OCI-LY3 (cell line): ENCODE measurements at regions not wholly inside any gene's neighbourhood (a gene's known extent, or its start where the extent isn't known, plus 50 kb on each side); places are given as distances from the start of the nearest gene placed in this dataset.

Experiments used
- EZH2phosphoT487 ChIP-seq: fragments of 200-600 bp; shearing (Covaris generic); IDR thresholded peaks from 2 replicates; pipeline ENCODE4 v1.6.1; 2018; ENCODE audit warnings: antibody characterized with exemption, mixed run types, low read depth
- TF ChIP-seq, protein P1 (sequence below): fragments of 200-600, 300-600 bp; sonication (generic); IDR thresholded peaks from 2 replicates; pipeline ENCODE4 v1.5.1; 2014; ENCODE audit warnings: antibody characterized with exemption, low read length, low read depth

DNA sequence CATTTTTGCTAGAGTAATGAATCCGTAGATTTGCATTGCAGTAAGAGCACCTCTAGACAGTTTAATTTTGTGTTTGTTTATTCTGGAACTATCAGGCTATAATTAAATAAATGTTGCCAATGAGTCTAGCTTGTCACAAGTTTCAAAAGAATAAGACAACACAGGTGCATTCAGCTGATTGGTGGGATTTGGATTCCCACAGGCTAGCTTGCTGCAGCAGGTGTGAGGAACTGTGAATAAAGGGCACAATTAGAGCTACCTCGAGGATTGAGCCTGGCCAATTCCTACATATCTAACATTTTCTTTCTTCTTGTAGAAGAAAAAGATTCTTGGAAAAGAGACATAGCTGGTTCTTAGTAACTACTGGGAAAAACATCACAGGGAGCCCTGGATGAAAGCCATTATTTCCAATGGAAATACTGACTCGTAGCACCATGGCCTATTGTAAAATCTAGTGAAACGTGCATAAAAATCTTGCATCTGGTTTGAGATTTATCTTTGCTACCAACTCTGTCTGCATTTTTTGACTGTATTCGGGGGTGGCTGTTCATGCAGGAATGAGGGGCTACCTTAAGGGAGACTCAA lies 360.9 kb downstream of the FGF9 start:
- TF ChIP-seq, protein P1, sequence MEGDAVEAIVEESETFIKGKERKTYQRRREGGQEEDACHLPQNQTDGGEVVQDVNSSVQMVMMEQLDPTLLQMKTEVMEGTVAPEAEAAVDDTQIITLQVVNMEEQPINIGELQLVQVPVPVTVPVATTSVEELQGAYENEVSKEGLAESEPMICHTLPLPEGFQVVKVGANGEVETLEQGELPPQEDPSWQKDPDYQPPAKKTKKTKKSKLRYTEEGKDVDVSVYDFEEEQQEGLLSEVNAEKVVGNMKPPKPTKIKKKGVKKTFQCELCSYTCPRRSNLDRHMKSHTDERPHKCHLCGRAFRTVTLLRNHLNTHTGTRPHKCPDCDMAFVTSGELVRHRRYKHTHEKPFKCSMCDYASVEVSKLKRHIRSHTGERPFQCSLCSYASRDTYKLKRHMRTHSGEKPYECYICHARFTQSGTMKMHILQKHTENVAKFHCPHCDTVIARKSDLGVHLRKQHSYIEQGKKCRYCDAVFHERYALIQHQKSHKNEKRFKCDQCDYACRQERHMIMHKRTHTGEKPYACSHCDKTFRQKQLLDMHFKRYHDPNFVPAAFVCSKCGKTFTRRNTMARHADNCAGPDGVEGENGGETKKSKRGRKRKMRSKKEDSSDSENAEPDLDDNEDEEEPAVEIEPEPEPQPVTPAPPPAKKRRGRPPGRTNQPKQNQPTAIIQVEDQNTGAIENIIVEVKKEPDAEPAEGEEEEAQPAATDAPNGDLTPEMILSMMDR, result no peak
- TF ChIP-seq EZH2phosphoT487, result no peak
